ENCODE measurements at regions not wholly inside any gene's neighbourhood (a gene's known extent, or its start where the extent isn't known, plus 50 kb on each side); places are given as distances from the start of the nearest gene placed in this dataset.

DNA sequence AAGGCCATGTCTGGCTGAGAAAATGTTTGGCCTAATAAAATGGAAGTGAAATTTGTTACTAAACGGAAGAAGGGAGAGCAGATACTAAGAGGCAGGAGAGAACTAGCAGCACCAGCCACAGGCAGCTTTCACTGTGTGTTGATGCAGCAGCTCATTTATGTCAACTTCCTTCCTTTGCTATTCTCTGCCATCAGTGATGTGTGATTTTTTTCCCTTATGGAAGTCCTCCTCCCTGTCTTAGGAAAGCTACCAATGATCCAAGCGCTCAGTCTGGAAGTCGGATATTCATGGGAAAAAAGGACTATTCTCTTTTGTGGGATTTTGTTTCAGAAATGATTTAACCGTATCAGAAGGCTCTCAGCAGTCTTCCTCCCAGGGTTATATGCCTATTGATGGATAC is 1629.2 kb downstream of the CDH8 start:
- TF ChIP-seq, protein P1, sequence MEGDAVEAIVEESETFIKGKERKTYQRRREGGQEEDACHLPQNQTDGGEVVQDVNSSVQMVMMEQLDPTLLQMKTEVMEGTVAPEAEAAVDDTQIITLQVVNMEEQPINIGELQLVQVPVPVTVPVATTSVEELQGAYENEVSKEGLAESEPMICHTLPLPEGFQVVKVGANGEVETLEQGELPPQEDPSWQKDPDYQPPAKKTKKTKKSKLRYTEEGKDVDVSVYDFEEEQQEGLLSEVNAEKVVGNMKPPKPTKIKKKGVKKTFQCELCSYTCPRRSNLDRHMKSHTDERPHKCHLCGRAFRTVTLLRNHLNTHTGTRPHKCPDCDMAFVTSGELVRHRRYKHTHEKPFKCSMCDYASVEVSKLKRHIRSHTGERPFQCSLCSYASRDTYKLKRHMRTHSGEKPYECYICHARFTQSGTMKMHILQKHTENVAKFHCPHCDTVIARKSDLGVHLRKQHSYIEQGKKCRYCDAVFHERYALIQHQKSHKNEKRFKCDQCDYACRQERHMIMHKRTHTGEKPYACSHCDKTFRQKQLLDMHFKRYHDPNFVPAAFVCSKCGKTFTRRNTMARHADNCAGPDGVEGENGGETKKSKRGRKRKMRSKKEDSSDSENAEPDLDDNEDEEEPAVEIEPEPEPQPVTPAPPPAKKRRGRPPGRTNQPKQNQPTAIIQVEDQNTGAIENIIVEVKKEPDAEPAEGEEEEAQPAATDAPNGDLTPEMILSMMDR (IDR thresholded peaks at IDR 0.05 in 4 of 5, conservative IDR thresholded peaks at IDR 0.05 in 1 of 5) = no peak
- TF ChIP-seq POLR2A (IDR thresholded peaks at IDR 0.05) = no peak
